B cell (primary cell): ENCODE measurements at regions not wholly inside any gene's neighbourhood (a gene's known extent, or its start where the extent isn't known, plus 50 kb on each side); places are given as distances from the start of the nearest gene placed in this dataset.

ENCODE experiments used
- ATAC-seq: fragments of 200-7000 bp; cut with Tn5 transposase; one replicate; pipeline ENCODE4 v1.10.0; 2021; ENCODE audit warnings: low read depth, mild to moderate bottlenecking, moderate number of reproducible peaks, moderate library complexity
- CTCF ChIA-PET: fragments of 350-600 bp; sonication (Branson Sonifier 250); formaldehyde crosslinking; loops from one replicate; lab custom pipeline; 2021; ENCODE audit warnings: antibody characterized with exemption, inconsistent platforms; lab: Charles Lee
- POLR2A ChIA-PET: fragments of 350-600 bp; sonication (Branson Sonifier 250); formaldehyde crosslinking; loops from one replicate; lab custom pipeline; 2021; ENCODE audit warnings: antibody characterized with exemption; lab: Charles Lee
- DNase-seq: peaks from one replicate; pipeline ENCODE4 v3.0.0; 2013
- H2AFZ ChIP-seq: 2 replicates; pipeline ENCODE4 v1.6.1; 2012; ENCODE audit warnings: mild to moderate bottlenecking, low read depth, low read length; ENCODE audit not compliant: insufficient read depth, poor library complexity, severe bottlenecking
- H3K27ac ChIP-seq, 2 donors: 1 replicate in 1 of 2; 2 replicates in 1 of 2; pipeline ENCODE4 v1.5.1; 2012 to 2013; ENCODE audit warnings: low read length in 2 of 2, mild to moderate bottlenecking in 2 of 2, moderate library complexity in 1 of 2
- H3K27me3 ChIP-seq, 4 experiments: fragments of 200-600 bp in 1 of 4; sonication (generic) in 1 of 4; replicated peaks in 1 of 4; 1 replicate in 2 of 4; 2 replicates in 2 of 4; pipeline versions ENCODE4 v1.6.1 to v1.7.0; 2013 to 2016; ENCODE audit warnings: low read length in 3 of 4, mild to moderate bottlenecking in 2 of 4, mixed read lengths in 1 of 4, moderate library complexity in 1 of 4; ENCODE audit not compliant: insufficient read depth in 4 of 4, control insufficient read depth in 3 of 4; ENCODE audit errors: control extremely low read depth in 1 of 4
- H3K36me3 ChIP-seq, 2 experiments: replicated peaks in 1 of 2; 1 replicate in 1 of 2; 2 replicates in 1 of 2; pipeline versions ENCODE4 v1.6.1 to v1.7.1; 2013; ENCODE audit warnings: low read length in 1 of 2; ENCODE audit not compliant: insufficient read depth in 2 of 2, control insufficient read depth in 1 of 2; ENCODE audit errors: control extremely low read depth in 1 of 2, extremely low read depth in 1 of 2
- H3K4me1 ChIP-seq, 2 donors: fragments of 200-600 bp in 1 of 2; sonication (generic) in 1 of 2; 1 replicate in 1 of 2; 2 replicates in 1 of 2; pipeline versions ENCODE4 v1.5.1 to v1.6.1; 2013 to 2017; ENCODE audit warnings: low read length in 2 of 2; ENCODE audit not compliant: control insufficient read depth in 2 of 2, insufficient read depth in 2 of 2
- H3K4me2 ChIP-seq: replicated peaks from 2 replicates; pipeline ENCODE3; 2012; ENCODE audit warnings: mild to moderate bottlenecking, low read depth, low read length; ENCODE audit not compliant: poor library complexity, severe bottlenecking
- H3K4me3 ChIP-seq, 5 experiments: fragments of 200-600 bp in 1 of 5; sonication (generic) in 1 of 5; 1 replicate in 3 of 5; 2 replicates in 2 of 5; pipeline versions ENCODE4 v1.5.1 to v1.7.0; 2011 to 2016; ENCODE audit warnings: low read length in 4 of 5, mild to moderate bottlenecking in 4 of 5, low read depth in 2 of 5, control low read depth in 1 of 5, moderate library complexity in 1 of 5; ENCODE audit not compliant: insufficient read depth in 1 of 5; ENCODE audit errors: control extremely low read depth in 1 of 5, extremely low read depth in 1 of 5
- H3K79me2 ChIP-seq: fragments of 200-600 bp; sonication (generic); one replicate; pipeline ENCODE4 v1.6.0; 2016; ENCODE audit warnings: low read length; ENCODE audit not compliant: control insufficient read depth, insufficient read depth
- H3K9ac ChIP-seq: fragments of 200-600 bp; sonication (generic); 2 replicates; pipeline ENCODE4 v1.6.1; 2017; ENCODE audit warnings: mild to moderate bottlenecking, low read length, moderate library complexity
- H3K9me3 ChIP-seq, 3 donors: one replicate each; pipeline versions ENCODE4 v1.6.1 to v1.7.1; 2013; ENCODE audit warnings: low read length in 2 of 3; ENCODE audit not compliant: control insufficient read depth in 2 of 3, insufficient read depth in 1 of 3; ENCODE audit errors: control extremely low read depth in 1 of 3
- H4K20me1 ChIP-seq: 2 replicates; pipeline ENCODE4 v1.6.0; 2012; ENCODE audit warnings: mild to moderate bottlenecking, low read length; ENCODE audit not compliant: insufficient read depth, control insufficient read depth, poor library complexity, severe bottlenecking
- H3K27ac Mint-ChIP-seq: one replicate; pipeline ENCODE4 v1.8.0; 2021; ENCODE audit warnings: mixed read lengths
- H3K27me3 Mint-ChIP-seq: one replicate; pipeline ENCODE4 v1.8.0; 2021; ENCODE audit warnings: mixed read lengths
- H3K4me1 Mint-ChIP-seq: one replicate; pipeline ENCODE4 v1.8.0; 2021; ENCODE audit warnings: mixed read lengths
- H3K4me3 Mint-ChIP-seq: one replicate; pipeline ENCODE4 v1.8.0; 2021; ENCODE audit warnings: mixed read lengths
- H3K9me3 Mint-ChIP-seq: one replicate; pipeline ENCODE4 v1.8.0; 2022; ENCODE audit warnings: mixed read lengths; ENCODE audit not compliant: insufficient read depth
- EZH2 ChIP-seq: IDR thresholded peaks from 2 replicates; pipeline ENCODE4 v1.6.1; 2012; ENCODE audit warnings: borderline replicate concordance, low read depth, mild to moderate bottlenecking, moderate library complexity, low read length; ENCODE audit not compliant: insufficient read depth, poor library complexity, severe bottlenecking
- WGBS: methylation state at CpG from one replicate; pipeline ENCODE4 v1.1.5; 2013; ENCODE audit warnings: missing lambda C conversion rate; ENCODE audit not compliant: insufficient coverage; 5-methylcytosine and 5-hydroxymethylcytosine counted together
- intact Hi-C: fragments of 100-400 bp; cut with micrococcal nuclease; formaldehyde crosslinking; loops from one replicate; pipeline ENCODE4 v1.10.0; 2022
- TF ChIP-seq, protein P1 (sequence below): fragments of 200-600 bp; IDR thresholded peaks from one replicate; pipeline ENCODE4 v1.8.0; 2022; ENCODE audit warnings: antibody characterized with exemption, mild to moderate bottlenecking

DNA sequence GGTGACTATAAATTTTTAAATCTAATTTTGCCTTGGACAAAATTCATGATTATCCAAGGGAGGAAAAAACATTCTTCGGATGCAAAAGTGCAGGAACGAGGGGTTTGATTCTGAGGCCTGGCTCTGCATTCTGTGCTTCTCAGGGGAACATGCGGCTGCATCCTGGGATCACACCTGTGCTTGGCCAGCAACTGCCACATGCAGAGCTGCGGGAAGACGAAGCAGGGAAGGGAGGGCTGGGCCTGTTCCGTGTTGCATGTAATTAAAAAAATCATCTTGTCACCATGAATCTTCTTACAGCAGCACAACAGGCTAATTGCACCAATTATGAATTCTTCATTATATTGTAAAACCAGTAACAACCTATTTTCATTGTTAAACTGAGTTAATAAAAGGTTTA lies 158.0 kb upstream of the ALKAL2 start:
- Mint-ChIP-seq H3K27ac (peak overlapping the region; percentile 89), H3K9me3 (no peaks in the 10 kb centered on the region), H3K27me3 (no peaks in the 10 kb centered on the region), H3K4me3 (peak overlapping the region; percentile 59), H3K4me1 (peaks cover 64% of the 10 kb centered on the region)
- Histone ChIP-seq H3K36me3 (no peaks in the 10 kb centered on the region), H3K27me3 (no peaks in the 10 kb centered on the region), H3K9me3 (peaks cover 0 to 8% (median 0%) of the 10 kb centered on the region in 3 donors), H3K4me3 (no peak overlapping the region), H3K79me2 (no peaks in the 10 kb centered on the region), H3K27ac (peak overlapping the region; percentile 66 to 69), H4K20me1 (no peaks in the 10 kb centered on the region), H3K9ac (no peak overlapping the region), H2AFZ (no peak overlapping the region), H3K4me1 (peaks cover 56 to 64% of the 10 kb centered on the region in 2 donors), H3K4me2 (peak overlapping the region; percentile 61)
- POLR2A ChIA-PET, result interaction anchor here (1.8 kb wide), 1 partner anchor 9 kb away, joined by 6 read pairs; no protein-coding TSS in a partner anchor
- ATAC-seq (no peak), DNase-seq (no peak)
- TF ChIP-seq, protein P1, sequence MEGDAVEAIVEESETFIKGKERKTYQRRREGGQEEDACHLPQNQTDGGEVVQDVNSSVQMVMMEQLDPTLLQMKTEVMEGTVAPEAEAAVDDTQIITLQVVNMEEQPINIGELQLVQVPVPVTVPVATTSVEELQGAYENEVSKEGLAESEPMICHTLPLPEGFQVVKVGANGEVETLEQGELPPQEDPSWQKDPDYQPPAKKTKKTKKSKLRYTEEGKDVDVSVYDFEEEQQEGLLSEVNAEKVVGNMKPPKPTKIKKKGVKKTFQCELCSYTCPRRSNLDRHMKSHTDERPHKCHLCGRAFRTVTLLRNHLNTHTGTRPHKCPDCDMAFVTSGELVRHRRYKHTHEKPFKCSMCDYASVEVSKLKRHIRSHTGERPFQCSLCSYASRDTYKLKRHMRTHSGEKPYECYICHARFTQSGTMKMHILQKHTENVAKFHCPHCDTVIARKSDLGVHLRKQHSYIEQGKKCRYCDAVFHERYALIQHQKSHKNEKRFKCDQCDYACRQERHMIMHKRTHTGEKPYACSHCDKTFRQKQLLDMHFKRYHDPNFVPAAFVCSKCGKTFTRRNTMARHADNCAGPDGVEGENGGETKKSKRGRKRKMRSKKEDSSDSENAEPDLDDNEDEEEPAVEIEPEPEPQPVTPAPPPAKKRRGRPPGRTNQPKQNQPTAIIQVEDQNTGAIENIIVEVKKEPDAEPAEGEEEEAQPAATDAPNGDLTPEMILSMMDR, result no peak
- TF ChIP-seq EZH2, result no peak
- WGBS, result 70% methylated on average over 3 of the region's 6 CpGs
- CTCF ChIA-PET, result interaction anchor here (1.0 to 1.8 kb wide), 4 partner anchors 8 to 20 kb away, joined by 3 to 5 read pairs (median 4); no protein-coding TSS in a partner anchor
- intact Hi-C loops, result loop anchor here (5.0 kb wide), 1 partner anchor 231 kb away; the partner anchor contains the start of gene TMEM18
